Thyroid gland (tissue), 4 donors: ENCODE measurements at regions not wholly inside any gene's neighbourhood (a gene's known extent, or its start where the extent isn't known, plus 50 kb on each side); places are given as distances from the start of the nearest gene placed in this dataset.

Experiments
- DNase-seq, 2 donors: peaks; one replicate each; pipeline ENCODE4 v3.0.0-alpha.2; 2019
- H3K27ac ChIP-seq, 3 donors: fragments of 200-600 bp; sonication (generic); 1 replicate in 2 of 3; 2 replicates in 1 of 3; pipeline ENCODE4 v1.5.1; 2016 to 2019; ENCODE audit warnings: mild to moderate bottlenecking in 1 of 3, moderate library complexity in 1 of 3
- H3K27me3 ChIP-seq: fragments of 200-600 bp; sonication (generic); one replicate; pipeline ENCODE4 v1.5.1; 2019
- H3K36me3 ChIP-seq, 2 donors: fragments of 200-600 bp; sonication (generic); one replicate each; pipeline ENCODE4 v1.5.1; 2016 to 2019
- H3K4me1 ChIP-seq, 2 donors: fragments of 200-600 bp; sonication (generic); one replicate each; pipeline ENCODE4 v1.5.1; 2017 to 2019
- H3K4me3 ChIP-seq, 3 donors: fragments of 200-600 bp; sonication (generic); replicated peaks in 1 of 3; 1 replicate in 2 of 3; 2 replicates in 1 of 3; pipeline ENCODE4 v1.5.1; 2016; ENCODE audit warnings: mild to moderate bottlenecking in 1 of 3
- H3K9me3 ChIP-seq: fragments of 200-600 bp; sonication (generic); one replicate; pipeline ENCODE4 v1.5.1; 2017
- POLR2A ChIP-seq, 2 donors: fragments of 450-650 bp; IDR thresholded peaks; one replicate each; pipeline ENCODE4 v1.6.1; 2017; ENCODE audit warnings: antibody characterized with exemption in 2 of 2, mild to moderate bottlenecking in 2 of 2, moderate library complexity in 1 of 2
- WGBS, 2 donors: methylation state at CpG; one replicate each; pipeline ENCODE4 v1.1.5; 2017; 5-methylcytosine and 5-hydroxymethylcytosine counted together
- intact Hi-C: fragments of 100-400 bp; cut with DNase I; formaldehyde crosslinking; loops from one replicate; pipeline ENCODE4 v1.15.1; 2023
- TF ChIP-seq, protein P1 (sequence below), 6 experiments: fragments of 200-600 bp in 3 of 6; fragments of 450-650 bp in 3 of 6; sonication (generic) in 3 of 6; IDR thresholded peaks; one replicate each; pipeline ENCODE4 v1.5.1; 2016 to 2019; ENCODE audit warnings: antibody characterized with exemption in 6 of 6, mild to moderate bottlenecking in 2 of 6, inconsistent platforms in 1 of 6, moderate library complexity in 1 of 6

DNA sequence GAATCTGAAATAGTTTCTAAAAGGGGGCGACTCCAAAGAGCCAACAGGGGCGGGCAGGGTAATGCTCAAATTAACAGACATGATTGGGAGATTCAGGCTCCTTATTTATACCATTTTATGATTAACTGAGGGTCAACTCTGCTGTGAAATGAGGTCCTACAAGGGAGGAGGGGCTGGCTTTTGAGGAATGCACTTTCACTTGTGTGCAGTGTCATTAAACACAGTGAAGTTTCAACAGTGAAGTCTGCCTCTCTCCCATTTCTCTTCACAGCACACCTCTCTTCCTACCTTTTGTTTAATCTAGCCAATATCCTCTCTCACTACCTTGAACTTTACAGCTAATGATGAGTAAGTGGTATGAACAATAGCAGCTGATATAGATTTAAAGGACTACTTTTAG is 557.3 kb upstream of the CITED2 start:
- intact Hi-C loops = no loop called here
- Histone ChIP-seq H3K27ac (no peak overlapping the region), H3K9me3 (no peaks in the 10 kb centered on the region), H3K27me3 (no peaks in the 10 kb centered on the region), H3K4me1 (peaks cover 0 to 4% of the 10 kb centered on the region in 2 donors), H3K36me3 (no peaks in the 10 kb centered on the region), H3K4me3 (no peak overlapping the region)
- TF ChIP-seq, protein P1, sequence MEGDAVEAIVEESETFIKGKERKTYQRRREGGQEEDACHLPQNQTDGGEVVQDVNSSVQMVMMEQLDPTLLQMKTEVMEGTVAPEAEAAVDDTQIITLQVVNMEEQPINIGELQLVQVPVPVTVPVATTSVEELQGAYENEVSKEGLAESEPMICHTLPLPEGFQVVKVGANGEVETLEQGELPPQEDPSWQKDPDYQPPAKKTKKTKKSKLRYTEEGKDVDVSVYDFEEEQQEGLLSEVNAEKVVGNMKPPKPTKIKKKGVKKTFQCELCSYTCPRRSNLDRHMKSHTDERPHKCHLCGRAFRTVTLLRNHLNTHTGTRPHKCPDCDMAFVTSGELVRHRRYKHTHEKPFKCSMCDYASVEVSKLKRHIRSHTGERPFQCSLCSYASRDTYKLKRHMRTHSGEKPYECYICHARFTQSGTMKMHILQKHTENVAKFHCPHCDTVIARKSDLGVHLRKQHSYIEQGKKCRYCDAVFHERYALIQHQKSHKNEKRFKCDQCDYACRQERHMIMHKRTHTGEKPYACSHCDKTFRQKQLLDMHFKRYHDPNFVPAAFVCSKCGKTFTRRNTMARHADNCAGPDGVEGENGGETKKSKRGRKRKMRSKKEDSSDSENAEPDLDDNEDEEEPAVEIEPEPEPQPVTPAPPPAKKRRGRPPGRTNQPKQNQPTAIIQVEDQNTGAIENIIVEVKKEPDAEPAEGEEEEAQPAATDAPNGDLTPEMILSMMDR (IDR thresholded peaks at IDR 0.05) = no peak
- TF ChIP-seq POLR2A (IDR thresholded peaks at IDR 0.05) = no peak
- DNase-seq = no peak
- WGBS, 2 donors = 89 to 92% methylated on average over 2 of the region's 2 CpGs

DNA sequence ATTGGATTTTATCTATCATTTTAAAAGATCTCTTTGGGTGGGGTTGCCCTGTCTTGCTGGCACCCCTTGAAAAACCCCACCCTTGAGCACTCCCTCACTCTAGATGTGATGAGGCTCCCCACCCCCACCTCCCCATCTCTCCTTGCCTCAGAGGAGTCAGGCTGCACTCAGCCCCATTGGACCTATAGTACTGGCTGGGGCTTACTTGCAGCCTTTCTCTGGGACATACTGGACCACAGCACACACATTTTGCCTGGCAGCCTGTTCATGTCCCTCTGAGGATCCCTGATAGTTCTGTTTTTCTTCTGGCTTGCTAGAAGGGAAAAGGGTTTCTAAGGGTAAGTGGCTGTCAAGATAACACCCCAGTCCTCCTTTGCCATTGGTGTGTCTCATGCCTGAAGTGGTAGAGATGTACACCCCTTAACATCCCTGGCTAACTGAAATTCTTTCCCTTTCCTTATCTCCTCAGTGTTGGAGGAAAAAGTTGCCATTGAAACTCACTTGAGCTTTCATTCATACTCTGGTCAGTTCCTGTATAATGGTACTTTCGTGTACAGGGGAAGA is 553.4 kb upstream of the CITED2 start:
- Histone ChIP-seq H3K27me3 (no peaks in the 10 kb centered on the region), H3K27ac (no peak overlapping the region), H3K9me3 (no peaks in the 10 kb centered on the region), H3K36me3 (no peaks in the 10 kb centered on the region), H3K4me1 (peaks cover 0 to 4% of the 10 kb centered on the region in 2 donors), H3K4me3 (no peak overlapping the region)
- TF ChIP-seq, protein P1 (IDR thresholded peaks at IDR 0.05) = no peak
- no peak for TF ChIP-seq POLR2A (IDR thresholded peaks at IDR 0.05)
- intact Hi-C loops = no loop called here
- no peak for DNase-seq
- 88 to 90% methylated on average over 1 of the region's 1 CpG for whole genome bisulfite sequencing, 2 donors

DNA sequence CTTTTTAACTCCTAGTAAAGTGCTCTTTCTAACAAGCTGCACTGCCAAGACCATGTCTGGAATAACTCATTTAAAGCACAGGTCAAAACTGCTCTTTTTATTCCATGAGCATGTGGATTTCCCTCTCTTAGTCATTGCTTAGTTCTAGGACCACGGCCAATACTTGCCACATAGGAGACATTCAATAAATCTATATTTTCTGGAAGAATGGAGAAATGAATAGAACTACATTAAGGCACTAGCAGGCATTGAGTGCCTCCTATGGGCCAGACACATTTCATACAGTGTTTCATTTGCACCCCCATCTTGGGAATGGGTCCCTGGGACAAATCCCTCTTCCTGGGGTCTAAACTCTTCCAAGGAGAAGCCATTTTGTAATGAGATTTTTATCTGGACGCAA is 552.8 kb upstream of the CITED2 start:
- Histone ChIP-seq H3K36me3 (no peaks in the 10 kb centered on the region), H3K9me3 (no peaks in the 10 kb centered on the region), H3K4me1 (no peaks in the 10 kb centered on the region), H3K27ac (no peak overlapping the region), H3K27me3 (no peaks in the 10 kb centered on the region), H3K4me3 (no peak overlapping the region)
- WGBS, 2 donors = 90 to 94% methylated on average over 2 of the region's 2 CpGs
- DNase-seq = no peak
- no peak for TF ChIP-seq POLR2A (IDR thresholded peaks at IDR 0.05)
- TF ChIP-seq, protein P1 (IDR thresholded peaks at IDR 0.05) = no peak
- intact Hi-C loops = no loop called here

DNA sequence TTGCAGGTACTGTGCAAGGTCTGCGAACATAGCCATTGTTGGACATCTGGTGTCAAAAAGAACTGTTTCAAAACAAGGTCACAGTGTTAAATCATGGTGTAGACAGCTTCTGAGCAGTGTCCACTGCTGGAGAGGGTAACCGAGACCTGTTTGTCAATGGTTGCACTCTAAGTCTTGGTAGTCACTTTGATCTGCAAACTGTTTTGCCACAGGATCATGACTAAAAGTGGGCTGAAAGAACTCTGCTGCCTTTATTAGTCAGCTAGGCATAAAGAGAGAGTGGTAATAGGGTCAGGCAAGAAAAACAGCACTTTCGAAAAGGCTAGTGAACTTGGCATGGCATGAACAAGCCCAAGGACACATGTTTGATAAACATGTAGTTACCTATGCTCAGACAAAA is 552.3 kb upstream of the CITED2 start:
- H3K27ac ChIP-seq = no peak overlapping the region
- intact Hi-C loops = no loop called here
- H3K36me3 ChIP-seq = no peaks in the 10 kb centered on the region
- no peaks in the 10 kb centered on the region for H3K4me1 ChIP-seq
- TF ChIP-seq, protein P1 (IDR thresholded peaks at IDR 0.05) = no peak
- no peak for TF ChIP-seq POLR2A (IDR thresholded peaks at IDR 0.05)
- no peaks in the 10 kb centered on the region for H3K27me3 ChIP-seq
- no peak overlapping the region for H3K4me3 ChIP-seq
- DNase-seq = no peak
- H3K9me3 ChIP-seq = no peaks in the 10 kb centered on the region
- WGBS, 2 donors = 88 to 89% methylated on average over 3 of the region's 3 CpGs

DNA sequence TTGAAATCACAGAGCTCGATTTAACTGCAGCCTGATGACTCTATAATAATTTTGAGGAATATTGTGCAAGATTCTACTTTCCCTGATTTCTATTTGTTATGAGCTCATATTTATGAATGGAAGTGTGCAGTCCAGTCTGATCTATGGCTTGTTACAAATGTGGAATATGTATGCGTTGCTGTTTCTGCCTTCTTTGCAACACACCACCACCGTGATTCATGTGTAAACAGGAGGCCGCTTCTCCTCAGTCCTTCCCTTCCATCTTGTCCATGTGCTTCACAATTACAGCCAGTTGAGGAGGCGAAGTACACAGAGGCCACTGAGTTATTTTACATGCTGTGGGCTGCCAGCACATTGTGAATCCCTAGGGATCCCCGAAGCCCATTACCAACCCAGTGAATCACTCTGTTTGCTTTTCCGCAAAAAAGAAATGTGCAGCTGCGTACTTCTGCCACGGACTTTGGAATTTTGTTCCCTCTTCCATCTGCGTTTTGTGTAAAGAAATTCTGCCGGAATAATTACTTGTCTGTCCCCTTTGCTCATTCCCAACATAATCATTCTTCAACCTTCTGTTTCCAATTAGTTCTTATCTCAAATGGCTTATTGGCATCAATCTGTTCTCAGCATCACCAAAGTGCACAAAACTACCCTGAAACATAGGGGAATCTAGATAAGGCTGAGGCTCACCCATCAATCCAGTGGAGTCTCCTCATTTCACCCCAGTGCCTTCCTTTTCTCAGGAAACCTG is 551.6 kb upstream of the CITED2 start:
- no peaks in the 10 kb centered on the region for H3K4me1 ChIP-seq

More for the DNA sequence above, 551.6 kb upstream of the CITED2 start:
- H3K27me3 ChIP-seq = no peaks in the 10 kb centered on the region
- TF ChIP-seq POLR2A (IDR thresholded peaks at IDR 0.05) = no peak
- TF ChIP-seq, protein P1 (IDR thresholded peaks at IDR 0.05) = no peak
- H3K27ac ChIP-seq = no peak overlapping the region
- no peaks in the 10 kb centered on the region for H3K36me3 ChIP-seq
- WGBS, 2 donors = 74 to 81% methylated on average over 11 of the region's 11 CpGs
- no peaks in the 10 kb centered on the region for H3K9me3 ChIP-seq
- intact Hi-C loops = no loop called here
- no peak for DNase-seq
- H3K4me3 ChIP-seq = no peak overlapping the region
